ENCODE measurements at regions not wholly inside any gene's neighbourhood (a gene's known extent, or its start where the extent isn't known, plus 50 kb on each side); places are given as distances from the start of the nearest gene placed in this dataset.

DNA sequence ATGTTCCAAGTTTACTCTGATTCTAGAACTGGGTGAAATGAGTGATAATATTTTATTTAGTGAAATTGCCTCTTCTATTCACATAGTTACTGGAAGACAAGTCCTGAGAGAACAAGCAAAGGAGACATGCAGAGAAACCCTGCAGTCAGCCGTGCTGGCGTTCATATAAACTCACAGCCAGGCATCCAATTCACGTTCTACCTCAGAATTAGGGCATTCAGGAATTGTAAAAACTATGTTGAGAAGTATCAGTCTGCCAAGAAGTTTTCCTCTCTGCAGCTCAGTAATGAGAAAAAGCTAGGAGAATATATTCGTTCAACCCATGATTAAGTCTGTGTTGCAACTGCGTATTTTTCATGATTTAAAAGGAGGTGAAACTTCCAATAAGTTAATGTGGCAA, 156.2 kb upstream of the DSEL start:
- TF ChIP-seq, protein P1, sequence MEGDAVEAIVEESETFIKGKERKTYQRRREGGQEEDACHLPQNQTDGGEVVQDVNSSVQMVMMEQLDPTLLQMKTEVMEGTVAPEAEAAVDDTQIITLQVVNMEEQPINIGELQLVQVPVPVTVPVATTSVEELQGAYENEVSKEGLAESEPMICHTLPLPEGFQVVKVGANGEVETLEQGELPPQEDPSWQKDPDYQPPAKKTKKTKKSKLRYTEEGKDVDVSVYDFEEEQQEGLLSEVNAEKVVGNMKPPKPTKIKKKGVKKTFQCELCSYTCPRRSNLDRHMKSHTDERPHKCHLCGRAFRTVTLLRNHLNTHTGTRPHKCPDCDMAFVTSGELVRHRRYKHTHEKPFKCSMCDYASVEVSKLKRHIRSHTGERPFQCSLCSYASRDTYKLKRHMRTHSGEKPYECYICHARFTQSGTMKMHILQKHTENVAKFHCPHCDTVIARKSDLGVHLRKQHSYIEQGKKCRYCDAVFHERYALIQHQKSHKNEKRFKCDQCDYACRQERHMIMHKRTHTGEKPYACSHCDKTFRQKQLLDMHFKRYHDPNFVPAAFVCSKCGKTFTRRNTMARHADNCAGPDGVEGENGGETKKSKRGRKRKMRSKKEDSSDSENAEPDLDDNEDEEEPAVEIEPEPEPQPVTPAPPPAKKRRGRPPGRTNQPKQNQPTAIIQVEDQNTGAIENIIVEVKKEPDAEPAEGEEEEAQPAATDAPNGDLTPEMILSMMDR (IDR thresholded peaks at IDR 0.05) = no peak
- no peak for TF ChIP-seq POLR2A (IDR thresholded peaks at IDR 0.05)
